HG03175 (cell line): ENCODE measurements at regions not wholly inside any gene's neighbourhood (a gene's known extent, or its start where the extent isn't known, plus 50 kb on each side); places are given as distances from the start of the nearest gene placed in this dataset.
A peak's percentile ranks its signal among the peaks of the same experiment; 100 is the strongest.
"Not testable (repeated sequence)": the region's sequence is repeated elsewhere in the genome, so short reads cannot be mapped to it uniquely, and the experiment has no call there.

Experiments
- ATAC-seq: cut with Tn5 transposase; IDR thresholded peaks from one replicate; pipeline ENCODE4 v1.9.1; 2021; ENCODE audit warnings: mild to moderate bottlenecking, moderate library complexity; ENCODE audit not compliant: unreplicated experiment

DNA sequence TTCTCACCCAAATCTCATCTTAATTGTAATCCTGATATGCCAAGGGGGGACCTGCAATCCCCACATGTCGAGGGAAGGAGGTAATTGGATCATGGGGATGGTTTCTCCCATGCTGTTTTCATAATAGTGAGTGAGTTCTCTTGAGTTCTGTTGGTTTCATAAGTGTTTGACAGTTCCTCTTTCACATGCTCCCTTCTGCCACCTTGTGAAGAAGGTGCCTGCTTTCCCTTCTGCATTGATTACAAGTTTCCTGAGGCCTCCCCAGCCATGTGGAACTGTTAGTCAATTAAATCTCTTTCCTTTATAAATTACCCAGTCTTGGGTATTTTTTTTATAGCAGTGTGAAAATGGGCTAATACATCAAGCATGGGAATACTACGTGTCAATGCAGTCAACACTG, 925.0 kb upstream of the MAN1A1 start:
- ATAC-seq = peak; percentile 72

DNA sequence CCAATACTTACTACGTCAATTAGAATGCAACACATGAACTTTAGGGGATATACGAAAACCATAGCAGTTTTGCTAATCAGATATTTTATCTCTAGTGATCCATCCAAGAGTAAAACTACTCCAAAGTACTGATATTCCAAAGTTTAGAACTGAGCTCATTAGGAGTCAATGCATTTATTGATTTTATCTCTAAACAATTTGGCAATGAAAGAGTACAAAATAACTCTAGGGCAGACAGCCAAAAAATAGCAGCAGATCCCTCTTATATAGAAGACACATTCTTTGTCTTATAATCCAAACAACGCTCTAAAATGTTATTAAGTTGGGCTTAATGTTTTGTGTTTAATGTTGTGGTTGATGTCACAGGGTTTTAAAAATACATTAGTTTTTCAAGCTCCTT, 923.9 kb upstream of the MAN1A1 start:
- ATAC-seq = no peak

- no peak for ATAC-seq
These were observed 922.5 kb upstream of the MAN1A1 start for GRCh38 chr6:120272038-120272437.

DNA sequence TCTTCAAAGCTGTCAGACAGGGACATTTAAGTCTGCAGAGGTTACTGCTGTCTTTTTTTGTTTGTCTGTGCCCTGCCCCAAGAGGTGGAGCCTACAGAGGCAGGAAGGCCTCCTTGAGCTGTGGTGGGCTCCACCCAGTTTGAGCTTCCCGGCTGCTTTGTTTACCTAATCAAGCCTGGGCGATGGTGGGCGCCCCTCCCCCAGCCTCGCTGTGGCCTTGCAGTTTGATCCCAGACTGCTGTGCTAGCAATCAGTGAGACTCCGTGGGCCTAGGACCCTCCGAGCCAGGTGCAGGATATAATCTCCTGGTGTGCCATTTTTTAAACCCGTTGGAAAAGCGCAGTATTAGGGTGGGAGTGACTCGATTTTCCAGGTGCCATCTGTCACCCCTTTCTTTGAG, 918.7 kb upstream of the MAN1A1 start:
- ATAC-seq = not testable (repeated sequence)

DNA sequence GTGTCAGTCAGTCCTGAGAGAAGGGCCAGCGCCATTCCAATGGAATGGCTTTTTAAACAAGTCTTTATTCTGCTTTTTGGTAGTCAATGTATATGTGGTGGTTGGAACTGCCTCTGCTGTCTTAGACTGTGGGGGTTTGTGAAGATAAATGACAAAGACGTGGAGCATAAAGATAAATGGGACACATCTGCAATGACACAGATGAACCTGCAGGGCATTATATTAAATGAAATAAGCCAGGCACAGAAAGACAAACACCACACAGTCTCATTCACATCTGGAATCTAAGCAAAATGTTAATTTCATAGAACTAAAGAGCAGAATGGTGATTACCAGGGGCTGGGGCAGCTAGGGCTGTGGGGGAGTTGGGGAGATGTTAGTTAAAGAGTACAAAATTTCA, 912.8 kb upstream of the MAN1A1 start:
- no peak for ATAC-seq

- no peak for ATAC-seq
These were observed 911.1 kb upstream of the MAN1A1 start for GRCh38 chr6:120260636-120261035.

GRCh38 chr6:120254651-120255050, 905.1 kb upstream of the MAN1A1 start:
- no peak for ATAC-seq

DNA sequence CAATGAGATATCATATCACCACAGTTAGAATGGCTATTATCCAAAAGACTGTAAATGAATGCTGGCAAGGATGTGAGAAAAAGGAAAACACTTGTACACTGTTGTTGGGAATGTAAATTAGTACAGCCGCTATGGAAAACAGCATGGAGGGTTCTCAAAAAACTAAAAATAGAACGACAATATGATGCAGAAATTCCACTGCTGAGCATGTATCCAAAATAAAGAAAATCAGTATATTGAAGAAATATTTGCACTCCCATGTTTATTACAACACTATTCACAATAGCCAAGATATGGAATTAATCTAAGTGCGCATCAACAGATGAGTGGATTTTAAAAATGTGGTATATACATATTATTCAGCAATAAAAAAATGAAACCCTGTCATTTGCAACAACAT, 898.9 kb upstream of the MAN1A1 start:
- ATAC-seq = no peak

- ATAC-seq = no peak
These were observed 887.7 kb upstream of the MAN1A1 start for GRCh38 chr6:120237221-120237620.

- ATAC-seq = no peak
These were observed 880.4 kb upstream of the MAN1A1 start for GRCh38 chr6:120230008-120230407.

DNA sequence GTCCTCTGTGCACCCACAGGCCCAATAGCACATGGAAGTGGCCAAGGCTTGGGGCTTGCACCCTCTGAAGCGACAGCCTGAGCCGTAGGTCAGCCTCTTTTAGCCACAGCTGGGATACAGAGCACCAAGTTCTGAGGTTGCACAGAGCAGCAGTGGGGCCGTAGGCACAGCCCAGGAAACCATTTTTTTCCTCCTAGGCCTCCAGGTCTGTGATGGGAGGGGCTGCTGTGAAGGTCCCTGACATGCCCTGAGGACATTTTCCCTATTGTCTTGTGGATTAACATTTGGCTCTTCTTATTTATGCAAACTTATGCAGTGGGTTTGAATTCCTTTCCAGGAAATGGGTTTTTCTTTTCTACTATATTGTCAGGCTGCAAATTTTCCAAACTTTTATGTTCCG, 878.7 kb upstream of the MAN1A1 start:
- no peak for ATAC-seq

DNA sequence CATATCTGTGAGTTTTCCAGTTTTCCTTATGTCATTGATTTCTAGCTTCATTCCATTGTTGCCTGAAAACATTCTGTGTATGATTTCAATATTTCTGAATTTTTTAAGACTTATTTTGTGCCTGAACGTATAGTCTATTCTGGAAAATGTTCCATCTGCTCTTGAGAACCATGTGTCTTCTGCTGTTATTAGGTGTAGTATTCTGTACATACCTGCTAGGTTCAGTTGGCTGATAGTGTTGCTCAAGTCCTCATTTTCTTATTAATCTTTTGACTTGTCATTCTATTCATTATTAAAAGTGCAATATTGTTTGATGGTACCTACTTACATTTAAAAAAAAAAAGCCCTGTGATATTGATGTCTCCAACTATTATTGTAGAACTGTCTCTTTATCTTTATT, 869.8 kb upstream of the MAN1A1 start:
- ATAC-seq = no peak

DNA sequence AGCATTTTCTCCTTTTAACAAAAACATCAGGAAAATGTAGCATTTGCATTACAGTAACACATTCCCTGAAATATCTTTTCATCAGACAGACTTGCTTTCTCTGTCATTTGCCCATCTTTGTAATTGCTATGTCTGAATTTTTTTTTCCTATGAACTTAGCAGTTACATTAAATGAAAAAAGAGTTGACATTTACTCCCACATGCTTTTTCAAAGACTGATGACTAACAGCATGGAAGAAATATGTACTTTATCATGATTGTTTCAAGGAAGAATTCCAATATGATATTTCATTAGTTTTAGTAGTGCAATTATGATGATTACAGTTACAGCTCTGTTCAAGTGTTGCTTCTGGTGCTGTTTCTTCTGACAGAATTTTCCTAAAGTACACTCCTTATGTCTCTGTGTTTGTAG, 864.5 kb upstream of the MAN1A1 start:
- no peak for ATAC-seq

- no peak for ATAC-seq
These were observed 862.6 kb upstream of the MAN1A1 start for GRCh38 chr6:120211955-120212792.

DNA sequence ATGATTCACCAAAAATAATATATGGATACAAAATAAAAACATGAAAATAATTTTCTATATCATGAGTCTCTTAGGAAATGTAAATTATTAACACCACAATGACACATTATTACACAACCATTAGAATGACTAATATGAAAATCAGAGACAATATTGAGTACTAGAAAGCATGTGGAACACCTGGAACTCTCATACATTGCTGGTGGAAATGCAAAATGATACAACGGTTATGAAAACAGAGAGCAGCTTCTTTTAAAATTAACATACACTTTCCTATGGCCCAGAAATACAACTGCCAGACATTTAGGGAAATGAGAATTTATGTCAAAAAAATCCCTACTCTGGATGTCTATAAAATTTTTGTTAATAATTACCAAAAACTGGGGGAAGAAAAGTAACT, 853.3 kb upstream of the MAN1A1 start:
- ATAC-seq = no peak

- no peak for ATAC-seq
These were observed 851.3 kb upstream of the MAN1A1 start for GRCh38 chr6:120200853-120201252.

- no peak for ATAC-seq
These were observed 848.5 kb upstream of the MAN1A1 start for GRCh38 chr6:120198033-120198432.

DNA sequence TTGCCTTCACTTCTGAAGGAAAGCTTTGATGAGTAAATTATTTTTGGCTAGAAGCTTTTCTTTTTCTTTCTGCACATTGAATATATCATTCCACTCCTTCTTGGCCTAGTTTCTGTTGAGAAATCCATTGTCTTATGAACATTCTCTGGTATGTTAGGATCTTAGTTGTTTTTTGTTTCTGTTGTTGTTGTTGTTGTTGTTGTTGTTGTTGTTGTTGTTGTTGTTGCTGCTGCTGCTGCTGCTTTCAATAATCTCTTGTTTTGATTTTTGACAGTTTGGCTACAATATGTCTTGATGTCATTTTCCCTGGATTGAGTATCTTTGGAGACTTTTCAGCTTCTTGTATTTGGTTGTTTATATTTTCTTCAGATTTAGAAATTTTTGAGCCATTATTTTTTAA, 836.5 kb upstream of the MAN1A1 start:
- ATAC-seq = no peak

DNA sequence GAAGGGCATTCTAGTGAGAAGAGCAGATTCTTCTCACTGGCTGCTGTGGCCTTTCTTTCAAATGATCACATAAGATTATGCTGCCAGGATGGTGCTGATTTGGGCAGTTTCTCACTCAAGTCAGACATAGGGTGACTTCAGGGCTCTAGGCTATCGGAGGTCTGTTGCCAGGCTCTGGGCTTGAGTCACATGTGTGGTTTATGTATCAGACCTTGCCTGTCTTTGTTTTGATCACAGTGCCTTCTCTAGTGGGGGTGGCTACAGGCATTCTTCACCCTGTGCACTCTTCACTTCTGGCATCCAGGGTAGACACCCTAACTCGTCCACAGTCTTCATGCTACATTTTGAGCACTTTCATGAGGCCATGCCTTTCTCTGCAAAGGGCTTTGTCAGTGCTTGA, 823.7 kb upstream of the MAN1A1 start:
- no peak for ATAC-seq

GRCh38 chr6:120164531-120164930, 815.0 kb upstream of the MAN1A1 start:
- no peak for ATAC-seq

- no peak for ATAC-seq
These were observed 808.3 kb upstream of the MAN1A1 start for GRCh38 chr6:120157873-120158272.

DNA sequence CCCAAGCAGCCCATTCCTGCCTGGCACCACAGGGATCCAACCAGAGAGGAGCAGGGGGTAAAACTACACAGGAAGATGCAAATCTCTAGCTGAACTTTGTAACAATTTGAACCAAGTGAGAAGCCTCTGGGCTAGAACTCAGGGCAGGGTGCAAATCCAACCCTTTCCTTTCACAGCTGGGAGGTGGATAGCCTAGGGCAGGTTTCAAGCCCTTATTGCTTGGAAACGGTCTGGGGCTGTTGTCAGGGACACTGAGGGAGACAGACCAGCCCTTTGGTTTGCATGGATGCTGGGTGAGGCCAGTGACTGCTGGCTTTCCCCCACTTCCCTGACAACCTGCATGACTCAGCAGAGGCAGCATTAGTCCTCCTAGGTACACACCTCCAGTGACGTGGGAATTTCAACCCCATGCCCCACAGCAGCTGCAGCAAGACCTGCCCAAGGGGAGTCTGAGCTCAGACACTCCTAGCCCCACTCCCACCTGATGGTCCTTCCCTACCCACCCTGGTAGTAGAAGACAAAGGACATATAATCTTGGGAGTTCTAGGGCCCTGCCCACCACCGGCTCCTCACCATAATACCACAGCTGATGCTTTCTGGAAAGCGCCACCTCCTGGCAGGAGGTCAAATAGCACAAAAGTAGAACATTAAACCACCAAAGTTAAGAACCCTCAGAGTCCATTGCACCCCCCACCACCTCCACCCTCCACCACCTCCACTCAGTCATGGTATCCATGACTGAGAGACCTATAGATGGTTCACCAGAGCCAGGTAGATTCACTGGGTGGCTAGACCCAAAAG, 797.7 kb upstream of the MAN1A1 start:
- no peak for ATAC-seq
